HepG2 (cell line): ENCODE measurements at regions not wholly inside any gene's neighbourhood (a gene's known extent, or its start where the extent isn't known, plus 50 kb on each side); places are given as distances from the start of the nearest gene placed in this dataset.

ENCODE experiments used
- ATAC-seq: fragments of 200-7000 bp; cut with Tn5 transposase; 3 replicates; pipeline ENCODE4 v1.9.1; 2020; ENCODE audit warnings: mild to moderate bottlenecking, moderate library complexity
- BruUV-seq: library from RNA; stranded (reverse); fragments of 400-500 nt; replicated peaks from 2 replicates; lab custom pipeline; 2021; lab: Mats Ljungman, UMichigan
- CTCF ChIA-PET: fragments of 300-600 bp; formaldehyde crosslinking; extraction: SDS; loops from one replicate; lab custom pipeline; 2021; ENCODE audit warnings: low total read pairs, inconsistent platforms, low intra/inter-chr PET ratio; lab: Yijun Ruan, JAX
- POLR2A ChIA-PET: fragments of 350-600 bp; sonication (Branson Sonifier 250); formaldehyde crosslinking; loops from one replicate; lab custom pipeline; 2020; ENCODE audit warnings: antibody characterized with exemption, inconsistent platforms; lab: Yijun Ruan, JAX
- DNase-seq: peaks from one replicate; pipeline ENCODE4 v3.0.0-alpha.2; 2015; ENCODE audit warnings: low spot score
- FAIRE-seq: peaks from 3 replicates; lab custom pipeline; 2011; peaks lifted over from hg19 to GRCh38; lab: Jason Lieb, UNC
- H2AFZ ChIP-seq: one replicate; pipeline ENCODE4 v1.6.1; 2011; ENCODE audit warnings: low read length, inconsistent platforms
- H3K27ac ChIP-seq: fragments of 300-600 bp; 3 replicates; pipeline ENCODE4 v1.8.0; 2011; ENCODE audit warnings: mixed run types, mild to moderate bottlenecking, mixed read lengths, low read length, inconsistent platforms; ENCODE audit not compliant: insufficient read depth; ENCODE audit errors: extremely low read length
- H3K27me3 ChIP-seq, 2 experiments: fragments of 200-600 bp in 1 of 2; 2 replicates in 1 of 2; 3 replicates in 1 of 2; pipeline versions ENCODE4 v1.6.0 to v1.8.0; 2011; ENCODE audit warnings: low read length in 2 of 2, mild to moderate bottlenecking in 2 of 2, moderate library complexity in 2 of 2, inconsistent platforms in 1 of 2; ENCODE audit not compliant: insufficient read depth in 2 of 2, control insufficient read depth in 1 of 2
- H3K36me3 ChIP-seq, 2 experiments: fragments of 200-600 bp in 1 of 2; replicated peaks in 1 of 2; 2 replicates in 1 of 2; 3 replicates in 1 of 2; pipeline versions ENCODE4 v1.5.1 to v1.8.0; 2011; ENCODE audit warnings: low read length in 2 of 2, inconsistent platforms in 1 of 2; ENCODE audit not compliant: insufficient read depth in 2 of 2, control insufficient read depth in 1 of 2
- H3K4me1 ChIP-seq: 2 replicates; pipeline ENCODE4 v1.5.1; 2012; ENCODE audit warnings: low read length, inconsistent platforms; ENCODE audit not compliant: insufficient read depth
- H3K4me2 ChIP-seq: 2 replicates; pipeline ENCODE4 v1.6.0; 2011; ENCODE audit warnings: low read depth, low read length, inconsistent platforms
- H3K4me3 ChIP-seq, 3 experiments: fragments of 200-600 bp in 1 of 3; sonication (generic), shearing (Covaris generic) in 1 of 3; replicated peaks in 1 of 3; 2 replicates each; pipeline ENCODE4 v1.5.1; 2011 to 2016; ENCODE audit warnings: low read length in 3 of 3, inconsistent platforms in 2 of 3, low read depth in 2 of 3, mild to moderate bottlenecking in 2 of 3, control low read depth in 1 of 3, mixed read lengths in 1 of 3; ENCODE audit not compliant: insufficient read depth in 1 of 3
- H3K79me2 ChIP-seq: one replicate; pipeline ENCODE4 v1.6.1; 2011; ENCODE audit warnings: low read length, inconsistent platforms; ENCODE audit not compliant: insufficient read depth
- H3K9ac ChIP-seq: 2 replicates; pipeline ENCODE4 v1.6.0; 2011; ENCODE audit warnings: mild to moderate bottlenecking, low read depth, low read length, inconsistent platforms; ENCODE audit not compliant: insufficient read depth
- H3K9me3 ChIP-seq: 2 replicates; pipeline ENCODE4 v1.5.1; 2012; ENCODE audit warnings: mild to moderate bottlenecking, low read length
- H4K20me1 ChIP-seq: 2 replicates; pipeline ENCODE4 v1.6.0; 2011; ENCODE audit warnings: inconsistent platforms, mild to moderate bottlenecking, low read length, moderate library complexity; ENCODE audit not compliant: insufficient read depth
- E2F2 ChIP-seq: sonication (generic); formaldehyde crosslinking; IDR thresholded peaks from 2 replicates; pipeline ENCODE4 v1.4.0; 2020; ENCODE audit warnings: missing genetic modification reagents, borderline replicate concordance
- KDM1A ChIP-seq: IDR thresholded peaks from 2 replicates; pipeline ENCODE4 v1.6.1; 2016; ENCODE audit warnings: missing compliant biosample characterization
- MXI1 ChIP-seq: IDR thresholded peaks from 3 replicates; pipeline ENCODE4 v1.6.1; 2012; ENCODE audit warnings: low read depth, low read length, inconsistent platforms, borderline replicate concordance
- PAF1 ChIP-seq: IDR thresholded peaks from 2 replicates; pipeline ENCODE4 v1.6.1; 2016; ENCODE audit warnings: missing genetic modification reagents, missing compliant biosample characterization
- ZBED4 ChIP-seq: sonication (generic); formaldehyde crosslinking; IDR thresholded peaks from 2 replicates; pipeline ENCODE4 v1.4.0; 2020; ENCODE audit warnings: missing genetic modification reagents, borderline replicate concordance
- ZKSCAN8 ChIP-seq: IDR thresholded peaks from 2 replicates; pipeline ENCODE4 v1.6.1; 2016; ENCODE audit warnings: borderline replicate concordance, missing genetic modification reagents, missing compliant biosample characterization
- ZNF235 ChIP-seq: sonication (generic); formaldehyde crosslinking; IDR thresholded peaks from 2 replicates; pipeline ENCODE4 v1.8.1; 2023; ENCODE audit warnings: mild to moderate bottlenecking, missing genetic modification reagents, borderline replicate concordance
- ZNF275 ChIP-seq: sonication (generic); formaldehyde crosslinking; IDR thresholded peaks from 2 replicates; pipeline ENCODE4 v1.8.0; 2022; ENCODE audit warnings: missing genetic modification reagents, mild to moderate bottlenecking, inconsistent platforms, borderline replicate concordance
- ZNF414 ChIP-seq: sonication (generic); formaldehyde crosslinking; IDR thresholded peaks from 2 replicates; pipeline ENCODE4 v1.5.0; 2020; ENCODE audit warnings: missing genetic modification reagents
- ZNF468 ChIP-seq: sonication (generic); formaldehyde crosslinking; IDR thresholded peaks from 2 replicates; pipeline ENCODE4 v1.8.0; 2022; ENCODE audit warnings: mild to moderate bottlenecking, moderate library complexity, missing genetic modification reagents
- ZNF790 ChIP-seq: sonication (generic); formaldehyde crosslinking; IDR thresholded peaks from 2 replicates; pipeline ENCODE4 v1.8.0; 2022; ENCODE audit warnings: missing genetic modification reagents, mild to moderate bottlenecking, borderline replicate concordance
- ZSCAN12 ChIP-seq: sonication (generic); formaldehyde crosslinking; IDR thresholded peaks from 2 replicates; pipeline ENCODE4 v1.9.0; 2021; ENCODE audit warnings: mild to moderate bottlenecking, missing genetic modification reagents
- WGBS: methylation state at CpG from one replicate; pipeline ENCODE4 v1.1.6; 2017; ENCODE audit warnings: low lambda C conversion rate; 5-methylcytosine and 5-hydroxymethylcytosine counted together
- in situ Hi-C: cut with HindIII; loops from 2 replicates; pipeline ENCODE4 v1.10.0; 2017; ENCODE audit warnings: low pct_unique_long_range_greater_than_20kb; ENCODE audit not compliant: extremely low pct_ligation_motif_present
- intact Hi-C: fragments of 100-400 bp; cut with micrococcal nuclease; formaldehyde crosslinking; loops from one replicate; pipeline ENCODE4 v1.10.0; 2022; ENCODE audit not compliant: unreplicated experiment

- TF ChIP-seq E2F2 (CRISPR knock-in tag) (0 out of 2 replicates have a peak, but pooled peaks have one; percentile 11), ZNF790 (CRISPR knock-in tag) (no peak), ZNF468 (CRISPR knock-in tag) (no peak), ZNF414 (CRISPR knock-in tag) (no peak), ZNF275 (CRISPR knock-in tag) (0 out of 2 replicates have a peak, but pooled peaks have one; percentile 25), KDM1A (CRISPR knock-in tag) (peak; percentile 65; the same call in 1 of the 2 replicates)
These were observed 118.1 kb downstream of the CEBPB start (continued) for GRCh38 chr20:50308513-50309279.

GRCh38 chr20:50309280-50309763, 118.7 kb downstream of the CEBPB start:
- WGBS: 42% methylated on average over 11 of the region's 11 CpGs
- DNase-seq: no peak
- peak overlapping the region; percentile 87 for H3K9ac ChIP-seq
- no peaks in the 10 kb centered on the region for H3K27me3 ChIP-seq
- no peak for FAIRE-seq
- no peaks in the 10 kb centered on the region for H3K36me3 ChIP-seq
- no peak for ATAC-seq
- no peaks in the 10 kb centered on the region for H3K9me3 ChIP-seq
- H3K4me1 ChIP-seq: peaks cover 60% of the 10 kb centered on the region
- H3K4me3 ChIP-seq: peak overlapping the region; percentile 53 to 78 (median 61)
- no peaks in the 10 kb centered on the region for H3K79me2 ChIP-seq
- in situ Hi-C loops: no loop called here
- CTCF ChIA-PET: interaction anchor here (1.2 kb wide), 1 partner anchor 30 kb away, joined by 4 read pairs; no protein-coding TSS in a partner anchor
- no peaks in the 10 kb centered on the region for H4K20me1 ChIP-seq
- peak overlapping the region; percentile 75 for H3K27ac ChIP-seq
- intact Hi-C loops: loop anchor here (5.0 to 10.0 kb wide), 3 partner anchors 37 to 185 kb away; no protein-coding TSS in a partner anchor
- H2AFZ ChIP-seq: no peak overlapping the region
- POLR2A ChIA-PET: interaction anchor here (0.7 to 7.1 kb wide), 18 partner anchors 10 to 142 kb away, joined by 3 to 178 read pairs (median 8); partner anchors contain the start of gene CEBPB
- BruUV-seq: TSS peak; percentile 67
- H3K4me2 ChIP-seq: peak overlapping the region; percentile 94
- peak; percentile 99 for TF ChIP-seq ZKSCAN8 (CRISPR knock-in tag)
- TF ChIP-seq ZSCAN12: 0 out of 2 replicates have a peak, but pooled peaks have one; percentile 19
- 0 out of 2 replicates have a peak, but pooled peaks have one; percentile 5 for TF ChIP-seq ZNF235
- peak; percentile 5; the same call in 1 of the 2 replicates for TF ChIP-seq PAF1 (CRISPR knock-in tag)
- TF ChIP-seq MXI1: no peak
- 0 out of 2 replicates have a peak, but pooled peaks have one; percentile 6 for TF ChIP-seq ZBED4 (CRISPR knock-in tag)
